SK-N-SH (cell line): ENCODE measurements at regions not wholly inside any gene's neighbourhood (a gene's known extent, or its start where the extent isn't known, plus 50 kb on each side); places are given as distances from the start of the nearest gene placed in this dataset.

Experiments
- CTCF ChIA-PET: fragments of 300-600, 350-600 bp; formaldehyde crosslinking; extraction: SDS; loops from one replicate; lab custom pipeline; 2021; lab: Yijun Ruan, JAX
- POLR2A ChIA-PET: fragments of 350-600 bp; sonication (Branson Sonifier 250); formaldehyde crosslinking; extraction: SDS; loops from one replicate; lab custom pipeline; 2020; ENCODE audit warnings: antibody characterized with exemption, inconsistent platforms; lab: Yijun Ruan, JAX
- DNase-seq: peaks from one replicate; pipeline ENCODE4 v3.0.0; 2012
- H2AFZ ChIP-seq: fragments of 200-600 bp; sonication (generic); 2 replicates; pipeline ENCODE4 v1.8.1; 2016; ENCODE audit warnings: antibody characterized with exemption, mild to moderate bottlenecking, low read depth
- H3F3A ChIP-seq: fragments of 200-600 bp; sonication (generic); replicated peaks from 2 replicates; pipeline ENCODE3; 2016; ENCODE audit warnings: antibody characterized with exemption, mild to moderate bottlenecking; ENCODE audit not compliant: insufficient read depth
- H3K27ac ChIP-seq, 2 experiments: fragments of 200-500 bp in 1 of 2; fragments of 200-600 bp in 1 of 2; sonication (Bioruptor generic) in 1 of 2; sonication (generic), shearing (Covaris generic) in 1 of 2; 2 replicates each; pipeline versions ENCODE4 v1.5.1 to v1.6.1; 2014 to 2016; ENCODE audit warnings: low read depth in 2 of 2, inconsistent platforms in 1 of 2, low read length in 1 of 2, mild to moderate bottlenecking in 1 of 2, mixed read lengths in 1 of 2
- H3K27me3 ChIP-seq: fragments of 200-600 bp; sonication (generic), shearing (Covaris generic); 2 replicates; pipeline ENCODE4 v1.6.1; 2016; ENCODE audit warnings: mixed run types; ENCODE audit not compliant: insufficient read depth
- H3K36me3 ChIP-seq, 2 experiments: fragments of 200-500 bp in 1 of 2; fragments of 200-600 bp in 1 of 2; sonication (Bioruptor generic) in 1 of 2; sonication (generic) in 1 of 2; replicated peaks in 1 of 2; 2 replicates each; pipeline versions ENCODE3 to v1.5.1; 2014 to 2016; ENCODE audit warnings: low read length in 1 of 2, mild to moderate bottlenecking in 1 of 2; ENCODE audit not compliant: insufficient read depth in 2 of 2, control insufficient read depth in 1 of 2
- H3K4me1 ChIP-seq, 2 experiments: fragments of 200-500 bp in 1 of 2; fragments of 200-600 bp in 1 of 2; sonication (Bioruptor generic) in 1 of 2; sonication (generic), shearing (Covaris generic) in 1 of 2; 2 replicates each; pipeline versions ENCODE4 v1.5.1 to v1.6.1; 2014 to 2016; ENCODE audit warnings: low read depth in 1 of 2, low read length in 1 of 2, mixed run types in 1 of 2; ENCODE audit not compliant: insufficient read depth in 2 of 2, control insufficient read depth in 1 of 2
- H3K4me2 ChIP-seq: fragments of 200-600 bp; sonication (generic), shearing (Covaris generic); 2 replicates; pipeline ENCODE4 v1.6.1; 2017; ENCODE audit warnings: mixed run types
- H3K4me3 ChIP-seq, 2 experiments: fragments of 200-500 bp in 1 of 2; fragments of 200-600 bp in 1 of 2; sonication (Bioruptor generic) in 1 of 2; sonication (generic), shearing (Covaris generic) in 1 of 2; 2 replicates each; pipeline versions ENCODE4 v1.5.1 to v1.8.1; 2014 to 2016; ENCODE audit warnings: low read depth in 2 of 2, inconsistent platforms in 1 of 2, low read length in 1 of 2, mild to moderate bottlenecking in 1 of 2, mixed read lengths in 1 of 2, moderate library complexity in 1 of 2
- H3K79me2 ChIP-seq: fragments of 200-600 bp; sonication (generic); 2 replicates; pipeline ENCODE4 v1.8.1; 2017; ENCODE audit warnings: mild to moderate bottlenecking; ENCODE audit not compliant: insufficient read depth
- H3K9ac ChIP-seq: fragments of 200-600 bp; sonication (generic); 2 replicates; pipeline ENCODE4 v1.6.1; 2017; ENCODE audit warnings: mixed run types
- H3K9me2 ChIP-seq: fragments of 200-600 bp; sonication (generic); 2 replicates; pipeline ENCODE4 v1.6.1; 2017; ENCODE audit warnings: mixed run types
- H3K9me3 ChIP-seq: fragments of 200-600 bp; sonication (generic); 2 replicates; pipeline ENCODE4 v1.6.1; 2017; ENCODE audit warnings: mixed run types, mild to moderate bottlenecking, moderate library complexity
- H4K20me1 ChIP-seq: fragments of 200-600 bp; sonication (generic); 2 replicates; pipeline ENCODE4 v1.6.1; 2017; ENCODE audit warnings: mild to moderate bottlenecking, mixed run types; ENCODE audit not compliant: insufficient read depth
- CHD2 ChIP-seq: fragments of 150-350 bp; IDR thresholded peaks from 2 replicates; pipeline ENCODE4 v1.6.1; 2018; ENCODE audit warnings: low read length; ENCODE audit not compliant: partially characterized antibody
- EP300 ChIP-seq, 2 experiments: IDR thresholded peaks; 2 replicates each; pipeline versions ENCODE4 v1.4.0 to v1.6.1; 2012; ENCODE audit warnings: borderline replicate concordance in 1 of 2, low read depth in 1 of 2, low read length in 1 of 2
- EZH2phosphoT487 ChIP-seq: fragments of 200-600 bp; sonication (generic); IDR thresholded peaks from 2 replicates; pipeline ENCODE4 v1.6.1; 2017; ENCODE audit warnings: low read depth, mixed run types, mild to moderate bottlenecking, antibody characterized with exemption, moderate library complexity, borderline replicate concordance
- FOSL2 ChIP-seq: IDR thresholded peaks from 2 replicates; pipeline ENCODE4 v1.4.0; 2012; ENCODE audit warnings: low read depth, mild to moderate bottlenecking, moderate library complexity, borderline replicate concordance
- JUND ChIP-seq: IDR thresholded peaks from 2 replicates; pipeline ENCODE4 v1.4.0; 2012
- MXI1 ChIP-seq: IDR thresholded peaks from 2 replicates; pipeline ENCODE4 v1.6.1; 2012; ENCODE audit warnings: mild to moderate bottlenecking, low read depth, low read length, improper control_type of control experiment
- NFIC ChIP-seq: IDR thresholded peaks from 2 replicates; pipeline ENCODE4 v1.4.0; 2012; ENCODE audit warnings: borderline replicate concordance
- NRF1 ChIP-seq: IDR thresholded peaks from 2 replicates; pipeline ENCODE4 v1.6.1; 2012; ENCODE audit warnings: low read depth, mild to moderate bottlenecking, low read length
- POLR2AphosphoS5 ChIP-seq: IDR thresholded peaks from 2 replicates; pipeline ENCODE4 v1.6.1; 2012; ENCODE audit warnings: low read depth, low read length
- RCOR1 ChIP-seq: fragments of 150-350 bp; IDR thresholded peaks from 2 replicates; pipeline ENCODE4 v1.6.1; 2017; ENCODE audit warnings: antibody characterized with exemption, low read length
- SMC3 ChIP-seq: IDR thresholded peaks from 2 replicates; pipeline ENCODE4 v1.6.1; 2012; ENCODE audit warnings: low read depth, low read length, improper control_type of control experiment
- TAF1 ChIP-seq: IDR thresholded peaks from 2 replicates; pipeline ENCODE4 v1.6.1; 2012; ENCODE audit warnings: low read depth, mild to moderate bottlenecking, low read length, moderate library complexity, borderline replicate concordance
- TEAD4 ChIP-seq: IDR thresholded peaks from 2 replicates; pipeline ENCODE4 v1.4.0; 2012; ENCODE audit warnings: mild to moderate bottlenecking, borderline replicate concordance; ENCODE audit not compliant: insufficient read depth
- YY1 ChIP-seq: IDR thresholded peaks from 2 replicates; pipeline ENCODE4 v1.4.0; 2012; ENCODE audit warnings: low read depth, mild to moderate bottlenecking
- WGBS: methylation state at CpG from one replicate; pipeline ENCODE4 v1.1.6; 2017; ENCODE audit warnings: low lambda C conversion rate; 5-methylcytosine and 5-hydroxymethylcytosine counted together
- TF ChIP-seq, protein P1 (sequence below): fragments of 200-600 bp; sonication (generic); IDR thresholded peaks from 2 replicates; pipeline ENCODE4 v1.6.1; 2017; ENCODE audit warnings: antibody characterized with exemption, mild to moderate bottlenecking, moderate library complexity
- TF ChIP-seq, protein P2 (sequence below): IDR thresholded peaks from 2 replicates; pipeline ENCODE4; 2012
- TF ChIP-seq, protein P3 (sequence below): IDR thresholded peaks from 2 replicates; pipeline ENCODE4 v1.4.0; 2012; ENCODE audit warnings: low read depth, borderline replicate concordance

DNA sequence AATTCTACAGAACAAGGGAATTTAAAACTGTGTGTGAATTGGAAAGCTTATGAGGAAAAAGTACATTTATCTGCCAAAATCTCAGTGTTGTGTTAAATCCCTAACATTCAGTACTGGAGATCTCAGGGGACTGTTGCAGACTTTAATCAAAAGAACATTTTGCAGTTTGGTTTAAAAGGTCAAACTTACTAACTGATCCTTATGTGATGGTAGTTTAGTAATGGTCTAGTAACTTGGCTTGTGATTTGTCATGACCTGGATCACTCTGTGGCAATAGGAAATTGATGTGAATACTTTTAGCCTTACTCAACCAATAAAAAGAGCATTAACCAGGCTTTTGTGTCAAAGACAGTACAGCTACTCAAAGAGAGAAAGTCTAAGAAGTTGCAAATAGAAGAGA, 862.1 kb upstream of the MIR17HG start (continued):
- TF ChIP-seq POLR2AphosphoS5 = no peak
- TF ChIP-seq, all 33 proteins: peak for 5

DNA sequence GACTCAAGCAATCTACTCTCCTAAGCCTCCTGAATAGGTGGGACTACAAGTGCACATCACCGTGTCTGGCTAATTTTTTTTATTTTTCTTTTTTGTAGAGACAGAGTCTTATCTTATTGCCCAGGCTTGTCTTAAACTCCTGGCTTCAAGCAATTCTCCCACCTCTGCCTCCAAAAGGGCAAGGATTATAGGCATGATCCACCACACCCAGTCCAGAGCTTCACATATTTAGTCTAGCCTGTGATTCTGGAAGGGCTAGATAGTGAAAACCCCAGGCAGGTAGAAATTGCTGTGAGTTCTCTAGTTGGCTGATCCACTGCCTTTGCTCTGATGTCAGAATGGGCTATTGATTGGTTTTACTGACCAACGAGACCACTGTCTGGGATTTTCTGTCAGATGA, 854.6 kb upstream of the MIR17HG start:
- no peak overlapping the region for H3K9ac ChIP-seq
- no peak overlapping the region for H3K27ac ChIP-seq
- no peak for TF ChIP-seq NRF1
- TF ChIP-seq EP300 (IDR thresholded peaks at IDR 0.05; ENCODE audit: borderline replicate concordance in 1 of 2, low read depth in 1 of 2, low read length in 1 of 2) = no peak
- TF ChIP-seq, protein P1, sequence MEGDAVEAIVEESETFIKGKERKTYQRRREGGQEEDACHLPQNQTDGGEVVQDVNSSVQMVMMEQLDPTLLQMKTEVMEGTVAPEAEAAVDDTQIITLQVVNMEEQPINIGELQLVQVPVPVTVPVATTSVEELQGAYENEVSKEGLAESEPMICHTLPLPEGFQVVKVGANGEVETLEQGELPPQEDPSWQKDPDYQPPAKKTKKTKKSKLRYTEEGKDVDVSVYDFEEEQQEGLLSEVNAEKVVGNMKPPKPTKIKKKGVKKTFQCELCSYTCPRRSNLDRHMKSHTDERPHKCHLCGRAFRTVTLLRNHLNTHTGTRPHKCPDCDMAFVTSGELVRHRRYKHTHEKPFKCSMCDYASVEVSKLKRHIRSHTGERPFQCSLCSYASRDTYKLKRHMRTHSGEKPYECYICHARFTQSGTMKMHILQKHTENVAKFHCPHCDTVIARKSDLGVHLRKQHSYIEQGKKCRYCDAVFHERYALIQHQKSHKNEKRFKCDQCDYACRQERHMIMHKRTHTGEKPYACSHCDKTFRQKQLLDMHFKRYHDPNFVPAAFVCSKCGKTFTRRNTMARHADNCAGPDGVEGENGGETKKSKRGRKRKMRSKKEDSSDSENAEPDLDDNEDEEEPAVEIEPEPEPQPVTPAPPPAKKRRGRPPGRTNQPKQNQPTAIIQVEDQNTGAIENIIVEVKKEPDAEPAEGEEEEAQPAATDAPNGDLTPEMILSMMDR = no peak
- no peak for TF ChIP-seq YY1
- TF ChIP-seq TAF1 = no peak
- no peak for TF ChIP-seq RCOR1
- no peak for TF ChIP-seq CHD2
- no peak for TF ChIP-seq EZH2phosphoT487
- TF ChIP-seq, protein P2, sequence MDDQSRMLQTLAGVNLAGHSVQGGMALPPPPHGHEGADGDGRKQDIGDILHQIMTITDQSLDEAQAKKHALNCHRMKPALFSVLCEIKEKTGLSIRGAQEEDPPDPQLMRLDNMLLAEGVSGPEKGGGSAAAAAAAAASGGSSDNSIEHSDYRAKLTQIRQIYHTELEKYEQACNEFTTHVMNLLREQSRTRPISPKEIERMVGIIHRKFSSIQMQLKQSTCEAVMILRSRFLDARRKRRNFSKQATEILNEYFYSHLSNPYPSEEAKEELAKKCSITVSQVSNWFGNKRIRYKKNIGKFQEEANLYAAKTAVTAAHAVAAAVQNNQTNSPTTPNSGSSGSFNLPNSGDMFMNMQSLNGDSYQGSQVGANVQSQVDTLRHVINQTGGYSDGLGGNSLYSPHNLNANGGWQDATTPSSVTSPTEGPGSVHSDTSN = no peak
- TF ChIP-seq, protein P3, sequence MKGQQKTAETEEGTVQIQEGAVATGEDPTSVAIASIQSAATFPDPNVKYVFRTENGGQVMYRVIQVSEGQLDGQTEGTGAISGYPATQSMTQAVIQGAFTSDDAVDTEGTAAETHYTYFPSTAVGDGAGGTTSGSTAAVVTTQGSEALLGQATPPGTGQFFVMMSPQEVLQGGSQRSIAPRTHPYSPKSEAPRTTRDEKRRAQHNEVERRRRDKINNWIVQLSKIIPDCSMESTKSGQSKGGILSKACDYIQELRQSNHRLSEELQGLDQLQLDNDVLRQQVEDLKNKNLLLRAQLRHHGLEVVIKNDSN = no peak
- TF ChIP-seq JUND = no peak
- no peak for TF ChIP-seq FOSL2
- no peak for TF ChIP-seq TEAD4
- no peak for TF ChIP-seq MXI1
- no peak for TF ChIP-seq SMC3
- no peak for TF ChIP-seq NFIC
- no peaks in the 10 kb centered on the region for H3K79me2 ChIP-seq
- no peaks in the 10 kb centered on the region for H3F3A ChIP-seq
- ChIA-PET POLR2A (no interaction called here), CTCF (no interaction called here)
- no peak overlapping the region for H3K4me2 ChIP-seq
- no peaks in the 10 kb centered on the region for H4K20me1 ChIP-seq
- no peaks in the 10 kb centered on the region for H3K9me3 ChIP-seq
- no peak for DNase-seq
- no peak overlapping the region for H2AFZ ChIP-seq
- no peaks in the 10 kb centered on the region for H3K4me1 ChIP-seq
- H3K27me3 ChIP-seq = no peaks in the 10 kb centered on the region
- H3K9me2 ChIP-seq = no peaks in the 10 kb centered on the region
- no peak overlapping the region for H3K4me3 ChIP-seq
- no peaks in the 10 kb centered on the region for H3K36me3 ChIP-seq
- 53% methylated on average over 2 of the region's 2 CpGs for WGBS
